ENCODE measurements at regions not wholly inside any gene's neighbourhood (a gene's known extent, or its start where the extent isn't known, plus 50 kb on each side); places are given as distances from the start of the nearest gene placed in this dataset.

- TF ChIP-seq TFAP4 (CRISPR knock-in tag; IDR thresholded peaks at IDR 0.05; ENCODE audit: borderline replicate concordance) (no peak), POLR2G (IDR thresholded peaks at IDR 0.05; ENCODE audit: low read depth, low read length) (no peak), POLR2H (tag; IDR thresholded peaks at IDR 0.05; ENCODE audit: low read depth) (no peak), HEY1 (CRISPR knock-in tag; IDR thresholded peaks at IDR 0.05; ENCODE audit: borderline replicate concordance) (no peak), CCNT2 (IDR thresholded peaks at IDR 0.05; ENCODE audit: borderline replicate concordance, extremely low read depth, insufficient read length, low read depth, low read length) (no peak), ZNF75A (CRISPR knock-in tag; IDR thresholded peaks at IDR 0.05) (no peak), NR1H2 (CRISPR knock-in tag; IDR thresholded peaks at IDR 0.05) (no peak), SIRT6 (IDR thresholded peaks at IDR 0.05; ENCODE audit: low read depth, low read length) (no peak), ZC3H8 (IDR thresholded peaks at IDR 0.05) (no peak), FUS (optimal IDR thresholded peaks at IDR 0.05; ENCODE audit: low read depth, low read length) (no peak), PKNOX1 (IDR thresholded peaks at IDR 0.05) (no peak), MYNN (IDR thresholded peaks at IDR 0.05) (no peak), MYNN (CRISPR knock-in tag; IDR thresholded peaks at IDR 0.05) (no peak), MITF (IDR thresholded peaks at IDR 0.05) (0 out of 2 replicates have a peak, but pooled peaks have one; percentile 18), SLC30A9 (CRISPR knock-in tag; IDR thresholded peaks at IDR 0.05) (no peak), POLR2B (IDR thresholded peaks at IDR 0.05; ENCODE audit: low read depth, partially characterized antibody) (no peak), KAT7 (CRISPR knock-in tag; IDR thresholded peaks at IDR 0.05; ENCODE audit: borderline replicate concordance) (no peak), GABPA (tag; conservative IDR thresholded peaks at IDR 0.05; ENCODE audit: low read depth) (0 out of 2 replicates have a peak, but pooled peaks have one; percentile 32), MAFG (tag; conservative IDR thresholded peaks at IDR 0.05) (no peak), TEAD4 (IDR thresholded peaks at IDR 0.05; ENCODE audit: low read length) (no peak; the same call in 1 of the 2 replicates), TEAD4 (CRISPR knock-in tag; IDR thresholded peaks at IDR 0.05; ENCODE audit: borderline replicate concordance) (no peak), GTF2E2 (tag; IDR thresholded peaks at IDR 0.05) (no peak)
Measured at GRCh38 chr5:17400724-17401469, 97.1 kb upstream of the TAF11L2 start (continued).

Measured in K562 (cell line).